ENCODE measurements at regions not wholly inside any gene's neighbourhood (a gene's known extent, or its start where the extent isn't known, plus 50 kb on each side); places are given as distances from the start of the nearest gene placed in this dataset.

DNA sequence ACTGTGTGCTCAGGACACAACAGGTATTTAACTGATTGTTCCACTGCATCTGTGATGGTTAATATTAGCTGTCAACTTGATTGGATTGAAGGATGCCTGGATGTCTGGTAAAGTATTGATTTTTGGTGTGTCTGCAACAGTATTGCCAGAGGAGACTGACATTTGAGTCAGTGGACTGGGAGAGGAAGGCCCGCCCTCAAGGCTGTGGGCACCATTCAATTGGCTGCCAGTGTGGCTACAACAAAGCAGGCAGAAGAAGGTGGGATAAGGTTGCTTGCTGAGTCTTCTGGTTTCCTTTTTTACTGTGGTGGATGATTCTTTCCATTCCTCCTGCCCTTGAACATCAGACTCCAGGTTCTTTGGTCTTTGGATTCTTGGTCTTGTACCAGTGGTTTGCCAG, 137.1 kb upstream of the FAM13C start:
- TF ChIP-seq, protein P1, sequence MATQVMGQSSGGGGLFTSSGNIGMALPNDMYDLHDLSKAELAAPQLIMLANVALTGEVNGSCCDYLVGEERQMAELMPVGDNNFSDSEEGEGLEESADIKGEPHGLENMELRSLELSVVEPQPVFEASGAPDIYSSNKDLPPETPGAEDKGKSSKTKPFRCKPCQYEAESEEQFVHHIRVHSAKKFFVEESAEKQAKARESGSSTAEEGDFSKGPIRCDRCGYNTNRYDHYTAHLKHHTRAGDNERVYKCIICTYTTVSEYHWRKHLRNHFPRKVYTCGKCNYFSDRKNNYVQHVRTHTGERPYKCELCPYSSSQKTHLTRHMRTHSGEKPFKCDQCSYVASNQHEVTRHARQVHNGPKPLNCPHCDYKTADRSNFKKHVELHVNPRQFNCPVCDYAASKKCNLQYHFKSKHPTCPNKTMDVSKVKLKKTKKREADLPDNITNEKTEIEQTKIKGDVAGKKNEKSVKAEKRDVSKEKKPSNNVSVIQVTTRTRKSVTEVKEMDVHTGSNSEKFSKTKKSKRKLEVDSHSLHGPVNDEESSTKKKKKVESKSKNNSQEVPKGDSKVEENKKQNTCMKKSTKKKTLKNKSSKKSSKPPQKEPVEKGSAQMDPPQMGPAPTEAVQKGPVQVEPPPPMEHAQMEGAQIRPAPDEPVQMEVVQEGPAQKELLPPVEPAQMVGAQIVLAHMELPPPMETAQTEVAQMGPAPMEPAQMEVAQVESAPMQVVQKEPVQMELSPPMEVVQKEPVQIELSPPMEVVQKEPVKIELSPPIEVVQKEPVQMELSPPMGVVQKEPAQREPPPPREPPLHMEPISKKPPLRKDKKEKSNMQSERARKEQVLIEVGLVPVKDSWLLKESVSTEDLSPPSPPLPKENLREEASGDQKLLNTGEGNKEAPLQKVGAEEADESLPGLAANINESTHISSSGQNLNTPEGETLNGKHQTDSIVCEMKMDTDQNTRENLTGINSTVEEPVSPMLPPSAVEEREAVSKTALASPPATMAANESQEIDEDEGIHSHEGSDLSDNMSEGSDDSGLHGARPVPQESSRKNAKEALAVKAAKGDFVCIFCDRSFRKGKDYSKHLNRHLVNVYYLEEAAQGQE (IDR thresholded peaks at IDR 0.05; ENCODE audit: low read depth): no peak
- TF ChIP-seq POLR2AphosphoS5 (IDR thresholded peaks at IDR 0.05; ENCODE audit: low read depth, low read length): no peak
- TF ChIP-seq, protein P2, sequence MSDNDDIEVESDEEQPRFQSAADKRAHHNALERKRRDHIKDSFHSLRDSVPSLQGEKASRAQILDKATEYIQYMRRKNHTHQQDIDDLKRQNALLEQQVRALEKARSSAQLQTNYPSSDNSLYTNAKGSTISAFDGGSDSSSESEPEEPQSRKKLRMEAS (IDR thresholded peaks at IDR 0.05): no peak
- TF ChIP-seq POLR2A (IDR thresholded peaks at IDR 0.05; ENCODE audit: borderline replicate concordance, extremely low read depth, insufficient read depth, insufficient read length): no peak
- no peak for TF ChIP-seq CEBPB (IDR thresholded peaks at IDR 0.05; ENCODE audit: low read depth)
- TF ChIP-seq, protein P3, sequence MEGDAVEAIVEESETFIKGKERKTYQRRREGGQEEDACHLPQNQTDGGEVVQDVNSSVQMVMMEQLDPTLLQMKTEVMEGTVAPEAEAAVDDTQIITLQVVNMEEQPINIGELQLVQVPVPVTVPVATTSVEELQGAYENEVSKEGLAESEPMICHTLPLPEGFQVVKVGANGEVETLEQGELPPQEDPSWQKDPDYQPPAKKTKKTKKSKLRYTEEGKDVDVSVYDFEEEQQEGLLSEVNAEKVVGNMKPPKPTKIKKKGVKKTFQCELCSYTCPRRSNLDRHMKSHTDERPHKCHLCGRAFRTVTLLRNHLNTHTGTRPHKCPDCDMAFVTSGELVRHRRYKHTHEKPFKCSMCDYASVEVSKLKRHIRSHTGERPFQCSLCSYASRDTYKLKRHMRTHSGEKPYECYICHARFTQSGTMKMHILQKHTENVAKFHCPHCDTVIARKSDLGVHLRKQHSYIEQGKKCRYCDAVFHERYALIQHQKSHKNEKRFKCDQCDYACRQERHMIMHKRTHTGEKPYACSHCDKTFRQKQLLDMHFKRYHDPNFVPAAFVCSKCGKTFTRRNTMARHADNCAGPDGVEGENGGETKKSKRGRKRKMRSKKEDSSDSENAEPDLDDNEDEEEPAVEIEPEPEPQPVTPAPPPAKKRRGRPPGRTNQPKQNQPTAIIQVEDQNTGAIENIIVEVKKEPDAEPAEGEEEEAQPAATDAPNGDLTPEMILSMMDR (IDR thresholded peaks at IDR 0.05 in 2 of 3, conservative IDR thresholded peaks at IDR 0.05 in 1 of 3; ENCODE audit: borderline replicate concordance in 1 of 3, insufficient read depth in 1 of 3, low read depth in 2 of 3, low read length in 2 of 3): no peak
- no peak for TF ChIP-seq EZH2 (IDR thresholded peaks at IDR 0.05)
- TF ChIP-seq JUND (IDR thresholded peaks at IDR 0.05): no peak
- no peak for TF ChIP-seq ZNF274 (IDR thresholded peaks at IDR 0.05; ENCODE audit: low read depth, low read length)
- no peak for TF ChIP-seq YY1 (IDR thresholded peaks at IDR 0.05; ENCODE audit: extremely low read depth, insufficient replicate concordance, low read depth, low read length)

Measured in HCT116 (cell line).